ENCODE measurements at regions not wholly inside any gene's neighbourhood (a gene's known extent, or its start where the extent isn't known, plus 50 kb on each side); places are given as distances from the start of the nearest gene placed in this dataset.

DNA sequence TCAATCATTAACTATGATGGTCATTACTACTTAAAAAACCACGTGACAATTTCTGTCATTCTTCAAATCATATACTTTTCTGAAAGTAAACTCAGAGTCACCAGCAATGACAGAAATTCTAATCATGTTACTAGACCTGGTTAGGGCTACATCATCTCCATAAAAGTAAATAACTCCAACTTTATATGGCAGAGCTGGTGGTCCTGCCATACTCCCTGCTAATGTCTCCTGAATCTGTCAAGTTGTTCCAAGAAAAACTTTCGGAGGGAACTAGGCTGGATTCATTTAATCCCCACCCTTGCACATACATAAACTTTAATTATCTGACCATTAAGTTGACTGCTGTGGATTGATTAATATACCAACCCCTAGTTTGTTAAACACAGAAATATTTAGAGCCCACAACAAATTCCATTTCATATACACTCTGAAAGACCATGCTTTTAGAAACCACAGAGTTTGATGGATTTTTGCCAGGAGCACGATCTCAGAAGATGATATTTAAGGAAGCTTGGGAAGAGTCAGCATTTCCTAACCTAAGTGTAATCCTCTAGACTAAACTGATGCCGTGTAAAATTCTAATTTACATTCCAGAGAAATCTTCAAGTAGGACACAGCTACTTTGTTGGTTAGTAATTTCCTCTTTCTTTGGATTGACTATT is 577.0 kb downstream of the FAT4 start:
- TF ChIP-seq, protein P1, sequence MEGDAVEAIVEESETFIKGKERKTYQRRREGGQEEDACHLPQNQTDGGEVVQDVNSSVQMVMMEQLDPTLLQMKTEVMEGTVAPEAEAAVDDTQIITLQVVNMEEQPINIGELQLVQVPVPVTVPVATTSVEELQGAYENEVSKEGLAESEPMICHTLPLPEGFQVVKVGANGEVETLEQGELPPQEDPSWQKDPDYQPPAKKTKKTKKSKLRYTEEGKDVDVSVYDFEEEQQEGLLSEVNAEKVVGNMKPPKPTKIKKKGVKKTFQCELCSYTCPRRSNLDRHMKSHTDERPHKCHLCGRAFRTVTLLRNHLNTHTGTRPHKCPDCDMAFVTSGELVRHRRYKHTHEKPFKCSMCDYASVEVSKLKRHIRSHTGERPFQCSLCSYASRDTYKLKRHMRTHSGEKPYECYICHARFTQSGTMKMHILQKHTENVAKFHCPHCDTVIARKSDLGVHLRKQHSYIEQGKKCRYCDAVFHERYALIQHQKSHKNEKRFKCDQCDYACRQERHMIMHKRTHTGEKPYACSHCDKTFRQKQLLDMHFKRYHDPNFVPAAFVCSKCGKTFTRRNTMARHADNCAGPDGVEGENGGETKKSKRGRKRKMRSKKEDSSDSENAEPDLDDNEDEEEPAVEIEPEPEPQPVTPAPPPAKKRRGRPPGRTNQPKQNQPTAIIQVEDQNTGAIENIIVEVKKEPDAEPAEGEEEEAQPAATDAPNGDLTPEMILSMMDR (IDR thresholded peaks at IDR 0.05 in 2 of 3, conservative IDR thresholded peaks at IDR 0.05 in 1 of 3; ENCODE audit: control insufficient read depth in 2 of 3, extremely low read depth in 1 of 3, insufficient read depth in 1 of 3, low read depth in 3 of 3, low read length in 3 of 3): no peak
- TF ChIP-seq NFIC (IDR thresholded peaks at IDR 0.05; ENCODE audit: low read depth, low read length) (no peak), ZNF274 (IDR thresholded peaks at IDR 0.05; ENCODE audit: insufficient read depth, insufficient read length) (no peak), ZBTB11 (CRISPR knock-in tag; IDR thresholded peaks at IDR 0.05) (no peak), POLR2A (IDR thresholded peaks at IDR 0.05; ENCODE audit: low read depth, low read length) (no peak), CREM (IDR thresholded peaks at IDR 0.05; ENCODE audit: low read depth) (no peak), EP300 (IDR thresholded peaks at IDR 0.05; ENCODE audit: borderline replicate concordance in 1 of 2, control insufficient read depth in 1 of 2, low read depth in 2 of 2, low read length in 2 of 2) (no peak), SRF (IDR thresholded peaks at IDR 0.05; ENCODE audit: low read depth in 2 of 2, low read length in 2 of 2) (no peak), MXI1 (IDR thresholded peaks at IDR 0.05; ENCODE audit: low read depth, low read length) (no peak), USF1 (IDR thresholded peaks at IDR 0.05; ENCODE audit: borderline replicate concordance, extremely low read length, insufficient read depth, low read depth, low read length) (no peak), NRF1 (conservative IDR thresholded peaks at IDR 0.05; ENCODE audit: low read depth, low read length) (no peak)
